ENCODE measurements at regions not wholly inside any gene's neighbourhood (a gene's known extent, or its start where the extent isn't known, plus 50 kb on each side); places are given as distances from the start of the nearest gene placed in this dataset.

DNA sequence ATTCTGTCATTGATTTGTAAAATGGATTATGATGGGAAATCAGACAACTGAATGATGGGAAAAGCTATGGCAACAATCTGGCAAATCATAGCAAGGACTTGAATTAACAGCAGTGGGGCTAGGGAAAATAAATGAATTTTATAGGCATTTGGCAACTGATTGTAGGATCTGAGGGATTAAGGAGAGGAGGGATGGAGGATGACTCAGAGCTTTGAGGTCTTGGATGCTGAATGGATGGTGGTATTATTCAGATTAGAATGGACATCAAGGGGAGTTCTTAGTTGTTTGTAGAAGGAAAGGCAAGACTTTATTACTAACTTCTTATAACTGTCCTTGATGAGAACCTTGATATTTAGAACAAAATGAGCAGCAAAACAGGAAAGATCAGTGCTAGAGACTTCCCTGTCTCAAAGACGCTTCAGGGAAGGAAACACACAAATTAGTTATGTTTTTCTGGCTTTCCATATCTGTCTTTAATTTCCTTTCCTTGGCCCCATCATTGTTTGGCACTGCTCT is 51.4 kb upstream of the HHIP start:
- Histone ChIP-seq H3K27ac (no peak overlapping the region), H3K9me3 (ENCODE audit: insufficient read depth, low read depth) (no peaks in the 10 kb centered on the region), H3K27me3 (ENCODE audit: insufficient read depth, low read depth) (no peaks in the 10 kb centered on the region), H3K4me3 (no peak overlapping the region), H3K9me2 (ENCODE audit: insufficient read depth) (no peaks in the 10 kb centered on the region), H3K4me1 (replicated peaks; ENCODE audit: insufficient read depth) (no peaks in the 10 kb centered on the region), H3K79me2 (ENCODE audit: low read depth) (no peaks in the 10 kb centered on the region), H3K4me2 (no peak overlapping the region), H4K20me1 (ENCODE audit: insufficient read depth) (no peaks in the 10 kb centered on the region), H2AFZ (no peak overlapping the region), H3K36me3 (ENCODE audit: low read depth) (no peaks in the 10 kb centered on the region), H3F3A (ENCODE audit: insufficient read depth, low read depth) (no peaks in the 10 kb centered on the region)
- DNase-seq: no peak
- CTCF ChIA-PET: no interaction called here
- TF ChIP-seq, protein P1, sequence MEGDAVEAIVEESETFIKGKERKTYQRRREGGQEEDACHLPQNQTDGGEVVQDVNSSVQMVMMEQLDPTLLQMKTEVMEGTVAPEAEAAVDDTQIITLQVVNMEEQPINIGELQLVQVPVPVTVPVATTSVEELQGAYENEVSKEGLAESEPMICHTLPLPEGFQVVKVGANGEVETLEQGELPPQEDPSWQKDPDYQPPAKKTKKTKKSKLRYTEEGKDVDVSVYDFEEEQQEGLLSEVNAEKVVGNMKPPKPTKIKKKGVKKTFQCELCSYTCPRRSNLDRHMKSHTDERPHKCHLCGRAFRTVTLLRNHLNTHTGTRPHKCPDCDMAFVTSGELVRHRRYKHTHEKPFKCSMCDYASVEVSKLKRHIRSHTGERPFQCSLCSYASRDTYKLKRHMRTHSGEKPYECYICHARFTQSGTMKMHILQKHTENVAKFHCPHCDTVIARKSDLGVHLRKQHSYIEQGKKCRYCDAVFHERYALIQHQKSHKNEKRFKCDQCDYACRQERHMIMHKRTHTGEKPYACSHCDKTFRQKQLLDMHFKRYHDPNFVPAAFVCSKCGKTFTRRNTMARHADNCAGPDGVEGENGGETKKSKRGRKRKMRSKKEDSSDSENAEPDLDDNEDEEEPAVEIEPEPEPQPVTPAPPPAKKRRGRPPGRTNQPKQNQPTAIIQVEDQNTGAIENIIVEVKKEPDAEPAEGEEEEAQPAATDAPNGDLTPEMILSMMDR (conservative IDR thresholded peaks at IDR 0.05): no peak
- TF ChIP-seq EZH2 (IDR thresholded peaks at IDR 0.05; ENCODE audit: low read depth): no peak
- BruUV-seq (replicated peaks): no TSS peak
- POLR2A ChIA-PET (ENCODE audit: unreplicated experiment): no interaction called here
- intact Hi-C loops (cut with micrococcal nuclease; ENCODE audit: unreplicated experiment): no loop called here

DNA sequence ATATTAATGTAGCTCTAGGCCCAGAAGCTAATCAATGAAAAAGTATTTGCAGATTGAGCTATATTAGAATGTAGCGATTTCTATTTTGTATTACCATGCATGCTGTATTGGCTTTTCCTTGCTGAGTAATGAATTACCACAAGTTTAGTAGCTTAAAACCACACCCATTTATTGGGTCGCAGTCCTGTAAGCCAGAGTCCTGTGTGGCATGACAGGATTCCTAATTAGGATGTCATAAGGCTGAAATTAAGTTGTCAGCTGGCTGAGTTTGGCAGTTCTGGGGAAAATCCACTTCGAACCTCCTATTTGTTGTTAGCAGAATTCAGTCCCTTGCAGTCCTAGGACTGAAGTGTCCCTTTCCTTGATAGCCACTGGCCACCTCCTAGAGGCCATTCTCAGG is 50.3 kb upstream of the HHIP start:
- Histone ChIP-seq H3K9me2 (ENCODE audit: insufficient read depth) (no peaks in the 10 kb centered on the region), H3K36me3 (ENCODE audit: low read depth) (no peaks in the 10 kb centered on the region), H2AFZ (no peak overlapping the region), H3K4me2 (no peak overlapping the region), H3F3A (ENCODE audit: insufficient read depth, low read depth) (no peaks in the 10 kb centered on the region), H3K4me3 (no peak overlapping the region), H3K9me3 (ENCODE audit: insufficient read depth, low read depth) (no peaks in the 10 kb centered on the region), H3K4me1 (replicated peaks; ENCODE audit: insufficient read depth) (no peaks in the 10 kb centered on the region), H3K27ac (no peak overlapping the region), H3K79me2 (ENCODE audit: low read depth) (no peaks in the 10 kb centered on the region), H4K20me1 (ENCODE audit: insufficient read depth) (no peaks in the 10 kb centered on the region), H3K27me3 (ENCODE audit: insufficient read depth, low read depth) (no peaks in the 10 kb centered on the region)
- intact Hi-C loops (cut with micrococcal nuclease; ENCODE audit: unreplicated experiment): no loop called here
- DNase-seq: no peak
- CTCF ChIA-PET: no interaction called here
- POLR2A ChIA-PET (ENCODE audit: unreplicated experiment): no interaction called here
- BruUV-seq (replicated peaks): no TSS peak
- TF ChIP-seq EZH2 (IDR thresholded peaks at IDR 0.05; ENCODE audit: low read depth): no peak
- TF ChIP-seq, protein P1 (conservative IDR thresholded peaks at IDR 0.05): no peak
